ENCODE measurements at regions not wholly inside any gene's neighbourhood (a gene's known extent, or its start where the extent isn't known, plus 50 kb on each side); places are given as distances from the start of the nearest gene placed in this dataset.

DNA sequence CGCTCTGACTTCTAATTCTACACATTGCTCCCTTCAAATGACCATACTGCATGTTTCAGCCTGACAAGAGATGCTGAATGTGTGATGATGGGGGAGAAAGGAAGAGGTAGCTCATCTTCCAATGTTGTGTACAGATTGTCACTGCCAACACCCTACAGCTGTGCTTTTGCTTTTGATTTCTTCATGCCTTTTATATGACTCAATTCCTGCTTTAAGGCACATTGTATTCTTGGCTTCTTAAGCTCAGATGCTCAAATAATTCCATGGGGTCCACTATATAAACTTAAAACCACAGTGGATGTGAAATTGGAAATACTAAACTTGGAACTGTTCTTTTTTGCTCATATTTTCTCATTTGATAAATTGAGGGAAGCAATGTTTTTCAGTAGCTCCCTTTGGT, 183.2 kb upstream of the WDFY3 start:
- TF ChIP-seq CTCF (IDR thresholded peaks at IDR 0.05): no peak
- no peak for TF ChIP-seq RCOR1 (IDR thresholded peaks at IDR 0.05; ENCODE audit: low read depth, low read length)
- no peak for TF ChIP-seq POLR2A (IDR thresholded peaks at IDR 0.05; ENCODE audit: low read length)
- no peak for TF ChIP-seq USF2 (IDR thresholded peaks at IDR 0.05)
- TF ChIP-seq KDM1A (IDR thresholded peaks at IDR 0.05; ENCODE audit: low read depth): no peak
- no peak for TF ChIP-seq NR3C1 (IDR thresholded peaks at IDR 0.05)
- TF ChIP-seq BHLHE40 (IDR thresholded peaks at IDR 0.05; ENCODE audit: low read depth, low read length): no peak
- no peak for TF ChIP-seq HDAC2 (IDR thresholded peaks at IDR 0.05)
- TF ChIP-seq MYC (IDR thresholded peaks at IDR 0.05; ENCODE audit: borderline replicate concordance, low read length): no peak
- no peak for TF ChIP-seq REST (IDR thresholded peaks at IDR 0.05)
- TF ChIP-seq CEBPB (IDR thresholded peaks at IDR 0.05): no peak
- no peak for TF ChIP-seq EP300 (IDR thresholded peaks at IDR 0.05)
- no peak for TF ChIP-seq MAX (IDR thresholded peaks at IDR 0.05)
- no peak for TF ChIP-seq JUN (IDR thresholded peaks at IDR 0.05)
